HG03159 (cell line): ENCODE measurements at regions not wholly inside any gene's neighbourhood (a gene's known extent, or its start where the extent isn't known, plus 50 kb on each side); places are given as distances from the start of the nearest gene placed in this dataset.

ENCODE experiments used
- ATAC-seq: cut with Tn5 transposase; IDR thresholded peaks from one replicate; pipeline ENCODE4 v1.9.1; 2021; ENCODE audit warnings: mild to moderate bottlenecking, moderate library complexity; ENCODE audit not compliant: unreplicated experiment

- no peak for ATAC-seq
Observed at GRCh38 chr4:13840502-13841190, 213.1 kb upstream of the BOD1L1 start.

GRCh38 chr4:13844740-13845139 lies 217.2 kb upstream of the BOD1L1 start:
- no peak for ATAC-seq

DNA sequence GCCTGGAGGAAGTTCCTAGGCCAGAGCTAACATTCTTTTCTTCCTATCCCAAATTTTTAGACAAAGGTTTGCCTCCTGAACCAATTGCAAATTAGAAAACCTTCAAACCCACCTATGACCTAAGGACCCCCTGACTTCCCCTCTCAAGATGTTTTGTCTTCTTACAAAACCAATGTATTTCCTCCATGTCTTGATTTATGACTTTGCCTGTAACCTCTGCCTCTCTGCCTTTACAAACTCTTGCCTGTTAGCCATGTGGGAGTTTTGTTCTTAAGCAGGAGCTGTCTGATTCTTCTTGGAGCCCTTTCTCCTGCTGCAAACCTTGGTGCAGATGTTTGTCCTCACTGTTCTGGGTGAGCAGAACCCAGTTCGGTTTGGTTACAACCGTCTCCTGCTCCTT lies 222.3 kb upstream of the BOD1L1 start:
- ATAC-seq = no peak

- ATAC-seq = no peak
Observed at GRCh38 chr4:13851085-13851940, 223.8 kb upstream of the BOD1L1 start.

- ATAC-seq = no peak
Observed at GRCh38 chr4:13852411-13852810, 224.9 kb upstream of the BOD1L1 start.

- ATAC-seq = no peak
Observed at GRCh38 chr4:13856387-13856786, 228.9 kb upstream of the BOD1L1 start.

GRCh38 chr4:13857397-13857796 lies 229.9 kb upstream of the BOD1L1 start:
- no peak for ATAC-seq

DNA sequence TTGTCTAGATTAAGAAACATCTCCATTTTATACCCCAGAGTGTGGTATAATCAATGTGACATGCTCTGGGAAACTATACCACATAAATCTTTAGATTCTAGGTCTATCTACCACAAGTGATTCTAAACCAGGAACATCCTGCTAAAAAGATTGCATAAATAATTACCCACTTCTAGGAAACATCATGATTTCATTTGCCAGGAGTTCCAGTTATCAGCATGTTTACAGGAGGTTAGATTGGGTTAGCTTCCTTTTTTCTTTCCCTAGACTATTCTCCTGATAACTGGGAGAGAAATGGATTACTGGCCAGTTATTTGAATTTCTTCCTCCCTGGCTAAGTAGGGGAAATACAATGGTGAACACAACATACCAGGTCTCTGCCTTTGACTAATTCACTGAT lies 230.3 kb upstream of the BOD1L1 start:
- no peak for ATAC-seq

DNA sequence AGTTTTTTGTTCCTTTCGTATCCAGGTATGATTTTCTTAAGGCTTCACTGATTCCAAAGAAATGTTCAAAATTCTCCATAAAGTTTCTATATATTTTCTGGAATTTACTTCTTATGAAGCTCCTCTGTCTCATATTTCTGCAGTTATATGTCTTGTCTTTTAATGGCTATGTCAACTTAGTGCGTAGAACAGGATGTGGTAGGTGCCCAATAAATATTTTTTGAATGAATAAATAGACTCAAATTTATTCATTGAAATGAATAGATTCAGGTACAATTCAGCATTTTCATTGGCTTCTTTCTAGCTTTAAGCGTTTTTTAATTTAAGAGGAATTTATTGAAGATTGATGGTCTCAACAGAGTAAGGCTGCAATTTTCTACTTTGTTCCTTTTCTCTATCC lies 231.9 kb upstream of the BOD1L1 start:
- no peak for ATAC-seq

- no peak for ATAC-seq
Observed at GRCh38 chr4:13860126-13860525, 232.6 kb upstream of the BOD1L1 start.

DNA sequence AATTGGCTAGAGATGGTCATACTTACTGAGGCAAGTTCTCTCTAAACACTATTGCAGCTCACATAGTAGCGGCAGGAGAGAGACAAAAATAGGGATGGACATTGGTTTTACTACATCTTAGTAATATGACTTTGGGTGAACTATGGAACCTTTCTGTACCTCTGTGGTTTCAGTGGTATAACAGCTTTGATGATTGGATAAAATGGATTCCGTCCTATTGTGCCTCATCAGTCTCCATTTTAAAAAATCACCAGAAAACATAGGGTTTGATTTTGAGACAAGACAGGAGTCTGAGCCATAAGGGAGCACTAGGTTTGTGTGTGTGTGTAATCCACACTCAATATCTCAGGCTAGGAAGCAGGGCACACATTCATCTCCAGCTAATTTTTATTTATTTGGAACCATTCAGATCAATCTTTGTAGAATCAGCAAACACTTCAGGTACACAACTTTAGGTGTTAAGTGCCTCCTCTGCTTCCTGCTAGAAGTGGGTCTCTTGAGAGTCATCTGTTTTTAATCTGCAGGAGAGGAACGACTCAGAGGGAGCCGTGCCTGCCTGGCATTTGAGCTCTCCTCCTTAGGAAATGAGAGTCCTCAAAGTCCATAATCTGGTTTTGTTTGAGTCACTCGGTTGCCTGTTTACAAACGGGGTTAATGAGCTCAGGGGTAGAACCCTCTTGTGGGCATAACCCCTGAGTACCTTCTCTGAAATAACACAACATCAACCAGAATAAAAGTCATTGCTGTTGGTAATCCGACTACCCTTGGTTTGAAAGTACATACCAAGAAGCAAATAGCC lies 238.5 kb upstream of the BOD1L1 start:
- no peak for ATAC-seq

DNA sequence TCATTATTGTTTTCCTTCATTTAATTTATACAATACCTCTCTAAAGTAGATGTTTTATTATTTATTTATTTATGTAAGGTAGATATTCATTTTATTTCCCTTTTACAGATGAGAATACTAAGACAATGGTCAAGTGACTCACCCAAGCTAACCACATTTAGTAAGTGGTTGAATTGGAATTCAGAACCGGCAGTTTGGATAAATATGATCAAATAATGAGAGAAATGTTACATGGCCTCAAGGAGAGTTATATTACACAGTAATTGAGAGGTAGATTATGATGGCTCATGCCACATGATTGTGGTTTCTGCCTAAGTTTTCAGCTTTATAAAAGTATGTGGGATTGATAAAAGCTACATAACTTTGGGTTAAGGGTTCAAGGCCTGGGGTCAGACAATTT lies 239.4 kb upstream of the BOD1L1 start:
- ATAC-seq = no peak

DNA sequence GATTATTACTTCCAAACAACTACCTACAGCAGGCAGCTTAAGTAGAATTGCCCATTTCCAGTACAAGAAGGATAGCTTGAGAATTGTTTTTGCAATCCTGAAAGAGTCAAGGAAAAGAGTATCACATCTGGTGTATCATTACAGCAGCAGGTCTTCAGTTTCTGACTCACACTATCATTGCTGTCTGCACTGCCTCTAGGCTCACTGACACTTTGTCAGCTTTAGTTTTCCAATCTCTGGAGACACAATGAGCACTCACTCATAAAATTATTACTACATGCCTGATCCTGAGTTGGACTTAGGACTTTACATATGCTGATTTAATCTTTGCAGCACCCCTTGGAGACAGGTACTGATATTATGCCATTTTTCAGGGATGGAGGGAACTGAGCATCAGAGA lies 244.6 kb upstream of the BOD1L1 start:
- ATAC-seq = no peak

DNA sequence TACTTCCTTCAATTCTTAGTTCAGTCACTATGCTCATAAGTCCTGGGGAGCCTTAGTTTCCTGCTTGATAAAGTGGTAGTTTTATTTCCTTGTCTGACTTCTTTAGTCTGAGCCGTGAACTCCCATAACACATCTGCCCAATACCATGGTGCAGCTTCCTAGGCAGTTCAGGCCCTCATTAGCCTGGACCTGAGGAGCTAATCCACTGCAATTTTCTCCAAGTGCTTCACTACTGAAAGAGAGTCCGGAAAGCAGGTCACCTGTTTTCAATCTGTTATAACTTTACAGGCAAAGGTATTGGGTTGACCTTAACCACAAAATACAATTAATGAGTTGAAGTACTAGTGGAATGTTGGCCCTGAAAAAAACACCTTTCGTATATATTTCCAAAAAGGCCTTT lies 245.4 kb upstream of the BOD1L1 start:
- ATAC-seq = no peak

- ATAC-seq = no peak
Observed at GRCh38 chr4:13875181-13875580, 247.7 kb upstream of the BOD1L1 start.

GRCh38 chr4:13876131-13876530 lies 248.6 kb upstream of the BOD1L1 start:
- ATAC-seq = no peak

DNA sequence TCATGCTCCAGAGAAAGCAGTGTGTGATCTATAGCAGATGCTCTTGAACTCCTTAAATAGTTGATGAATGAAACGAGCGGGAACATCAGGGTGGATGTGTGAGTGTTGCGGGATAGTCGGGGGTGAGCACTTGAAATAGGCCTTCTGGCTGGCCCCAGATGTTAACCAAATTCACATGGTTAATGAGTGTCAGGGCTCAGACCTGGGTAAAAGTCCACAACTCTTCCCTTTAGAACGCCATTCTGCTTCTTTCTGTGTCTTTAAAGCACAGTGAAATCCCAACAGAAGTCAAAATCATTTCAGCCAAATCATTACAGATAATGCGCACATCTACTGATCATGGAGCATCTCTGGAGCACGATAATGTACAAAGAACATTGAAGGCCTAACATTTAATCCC lies 249.4 kb upstream of the BOD1L1 start:
- no peak for ATAC-seq

GRCh38 chr4:13877626-13878025 lies 250.1 kb upstream of the BOD1L1 start:
- ATAC-seq = no peak

- ATAC-seq = no peak
Observed at GRCh38 chr4:13881892-13882291, 254.4 kb upstream of the BOD1L1 start.

DNA sequence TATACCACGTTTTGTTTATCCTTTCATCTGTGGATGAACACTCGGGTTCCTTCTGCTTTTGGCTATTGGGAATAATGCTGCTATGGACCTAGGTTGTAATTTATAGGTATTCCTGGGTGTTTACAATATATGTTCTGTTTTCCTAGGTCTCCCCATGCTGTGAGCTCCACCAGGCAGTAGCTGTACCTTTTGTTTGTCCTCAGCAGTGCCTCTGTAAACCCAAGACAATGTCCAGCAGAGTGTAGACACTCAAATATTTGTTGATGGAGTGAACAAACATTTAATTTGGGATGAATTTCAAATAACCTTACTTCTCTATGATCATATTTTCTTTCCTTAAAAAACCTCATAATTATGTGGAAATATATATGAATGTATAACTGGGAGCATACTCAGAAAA lies 259.5 kb upstream of the BOD1L1 start:
- ATAC-seq = no peak

GRCh38 chr4:13888112-13888511 lies 260.6 kb upstream of the BOD1L1 start:
- ATAC-seq = no peak

- no peak for ATAC-seq
Observed at GRCh38 chr4:13891544-13891939, 264.0 kb upstream of the BOD1L1 start.
